Neural progenitor cell (in vitro differentiated cells): ENCODE measurements at regions not wholly inside any gene's neighbourhood (a gene's known extent, or its start where the extent isn't known, plus 50 kb on each side); places are given as distances from the start of the nearest gene placed in this dataset.

Experiments used
- CTCF ChIP-seq: fragments of 200-600 bp; sonication (generic); IDR thresholded peaks from 2 replicates; pipeline ENCODE4 v1.5.1; 2017; ENCODE audit warnings: antibody characterized with exemption, mild to moderate bottlenecking
- EZH2 ChIP-seq: fragments of 200-600 bp; sonication (generic); IDR thresholded peaks from 2 replicates; pipeline ENCODE4 v1.6.1; 2017; ENCODE audit warnings: antibody characterized with exemption, mild to moderate bottlenecking, moderate library complexity
- EZH2phosphoT487 ChIP-seq: fragments of 200-600 bp; sonication (generic); IDR thresholded peaks from 2 replicates; pipeline ENCODE4 v1.6.1; 2017; ENCODE audit warnings: antibody characterized with exemption

DNA sequence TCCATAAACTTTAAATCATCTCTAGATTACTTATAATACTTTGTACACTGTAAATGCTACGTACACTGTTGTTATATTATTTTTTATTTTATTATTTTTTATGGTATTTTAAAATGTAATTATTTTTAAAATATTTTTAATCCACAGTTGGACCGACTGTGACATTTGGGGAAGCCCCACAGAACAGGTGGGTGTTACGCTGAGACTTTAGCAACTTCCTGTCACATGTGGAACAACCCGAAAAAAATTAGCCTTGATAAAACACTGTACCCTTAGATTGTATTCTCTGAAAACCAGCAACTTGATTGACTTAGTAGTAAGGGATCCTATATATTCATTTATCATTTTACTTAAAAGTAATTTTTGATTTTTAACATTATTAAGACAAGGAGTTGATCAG lies 1755.7 kb upstream of the SEL1L start:
- no peak for TF ChIP-seq CTCF
- no peak for TF ChIP-seq EZH2
- TF ChIP-seq EZH2phosphoT487: no peak
